ENCODE measurements at regions not wholly inside any gene's neighbourhood (a gene's known extent, or its start where the extent isn't known, plus 50 kb on each side); places are given as distances from the start of the nearest gene placed in this dataset.

- TF ChIP-seq CTCF (IDR thresholded peaks at IDR 0.05; ENCODE audit: borderline replicate concordance, control extremely low read depth, extremely low read depth, insufficient read depth, missing control alignments): no peak
- DNase-seq (ENCODE audit: low spot score): no peak
- in situ Hi-C loops (cut with MboI; ENCODE audit: low sequenced_read_pairs, unreplicated experiment): no loop called here
Observed at GRCh38 chrX:95218976-95219375, 1465.7 kb upstream of the DIAPH2 start.

GRCh38 chrX:95248386-95248785 lies 1436.3 kb upstream of the DIAPH2 start:
- in situ Hi-C loops (cut with MboI; ENCODE audit: low sequenced_read_pairs, unreplicated experiment): no loop called here
- no peak for TF ChIP-seq CTCF (IDR thresholded peaks at IDR 0.05; ENCODE audit: borderline replicate concordance, control extremely low read depth, extremely low read depth, insufficient read depth, missing control alignments)
- DNase-seq (ENCODE audit: low spot score): no peak

- no peak for TF ChIP-seq CTCF (IDR thresholded peaks at IDR 0.05; ENCODE audit: borderline replicate concordance, control extremely low read depth, extremely low read depth, insufficient read depth, missing control alignments)
- in situ Hi-C loops (cut with MboI; ENCODE audit: low sequenced_read_pairs, unreplicated experiment): no loop called here
- DNase-seq (ENCODE audit: low spot score): no peak
Observed at GRCh38 chrX:95290455-95290854, 1394.2 kb upstream of the DIAPH2 start.

GRCh38 chrX:95291561-95291960 lies 1393.1 kb upstream of the DIAPH2 start:
- in situ Hi-C loops (cut with MboI; ENCODE audit: low sequenced_read_pairs, unreplicated experiment): no loop called here
- DNase-seq (ENCODE audit: low spot score): no peak
- TF ChIP-seq CTCF (IDR thresholded peaks at IDR 0.05; ENCODE audit: borderline replicate concordance, control extremely low read depth, extremely low read depth, insufficient read depth, missing control alignments): no peak

- in situ Hi-C loops (cut with MboI; ENCODE audit: low sequenced_read_pairs, unreplicated experiment): no loop called here
- DNase-seq (ENCODE audit: low spot score): no peak
- no peak for TF ChIP-seq CTCF (IDR thresholded peaks at IDR 0.05; ENCODE audit: borderline replicate concordance, control extremely low read depth, extremely low read depth, insufficient read depth, missing control alignments)
Observed at GRCh38 chrX:95318882-95319281, 1365.8 kb upstream of the DIAPH2 start.

- in situ Hi-C loops (cut with MboI; ENCODE audit: low sequenced_read_pairs, unreplicated experiment): no loop called here
- no peak for DNase-seq (ENCODE audit: low spot score)
- no peak for TF ChIP-seq CTCF (IDR thresholded peaks at IDR 0.05; ENCODE audit: borderline replicate concordance, control extremely low read depth, extremely low read depth, insufficient read depth, missing control alignments)
Observed at GRCh38 chrX:95325185-95325584, 1359.5 kb upstream of the DIAPH2 start.

GRCh38 chrX:95330292-95330691 lies 1354.3 kb upstream of the DIAPH2 start:
- TF ChIP-seq CTCF (IDR thresholded peaks at IDR 0.05; ENCODE audit: borderline replicate concordance, control extremely low read depth, extremely low read depth, insufficient read depth, missing control alignments): no peak
- no peak for DNase-seq (ENCODE audit: low spot score)
- in situ Hi-C loops (cut with MboI; ENCODE audit: low sequenced_read_pairs, unreplicated experiment): no loop called here
